ENCODE measurements at regions not wholly inside any gene's neighbourhood (a gene's known extent, or its start where the extent isn't known, plus 50 kb on each side); places are given as distances from the start of the nearest gene placed in this dataset.
A peak's percentile ranks its signal among the peaks of the same experiment; 100 is the strongest.

- H3K4me1 ChIP-seq: no peaks in the 10 kb centered on the region; the same call in 1 of the 2 replicates
- in situ Hi-C loops (cut with MboI; ENCODE audit: low sequenced_read_pairs): no loop called here
- no peaks in the 10 kb centered on the region for H3K9me3 ChIP-seq
- no peak overlapping the region for H3K4me3 ChIP-seq
- DNase-seq (ENCODE audit: low spot score in 2 of 2): peak in 1 of 2 experiments; percentile 11
- no peaks in the 10 kb centered on the region for H3K27me3 ChIP-seq (ENCODE audit: low read depth)
- H3K36me3 ChIP-seq (replicated peaks): no peaks in the 10 kb centered on the region
Measured at GRCh38 chr9:84424931-84425330, 84.4 kb upstream of the SLC28A3 start.

DNA sequence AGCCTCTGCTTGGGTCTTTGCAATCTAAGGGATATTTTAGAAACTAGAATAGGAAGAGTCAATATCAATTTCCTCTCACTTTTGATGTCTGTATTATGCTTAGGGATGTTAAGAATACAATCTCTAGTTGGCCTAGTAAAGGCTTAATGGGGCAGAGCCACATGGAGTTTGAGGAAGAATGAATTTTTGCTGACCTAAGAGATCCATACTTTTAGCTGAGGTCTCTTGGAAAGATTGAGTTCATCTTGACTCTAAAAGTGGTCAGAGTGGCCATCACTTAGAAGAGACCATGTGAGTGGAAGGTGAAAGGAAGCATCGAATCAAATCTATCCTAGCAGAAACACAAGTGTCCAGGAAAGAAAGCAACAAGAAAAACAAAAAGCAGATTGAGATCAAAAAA lies 92.2 kb upstream of the SLC28A3 start:
- H3K4me3 ChIP-seq: no peak overlapping the region
- in situ Hi-C loops (cut with MboI; ENCODE audit: low sequenced_read_pairs): no loop called here
- H3K9me3 ChIP-seq: no peaks in the 10 kb centered on the region
- DNase-seq (ENCODE audit: low spot score in 2 of 2): no peak
- H3K27me3 ChIP-seq (ENCODE audit: low read depth): no peaks in the 10 kb centered on the region
- H3K4me1 ChIP-seq: no peaks in the 10 kb centered on the region
- H3K36me3 ChIP-seq (replicated peaks): no peaks in the 10 kb centered on the region

DNA sequence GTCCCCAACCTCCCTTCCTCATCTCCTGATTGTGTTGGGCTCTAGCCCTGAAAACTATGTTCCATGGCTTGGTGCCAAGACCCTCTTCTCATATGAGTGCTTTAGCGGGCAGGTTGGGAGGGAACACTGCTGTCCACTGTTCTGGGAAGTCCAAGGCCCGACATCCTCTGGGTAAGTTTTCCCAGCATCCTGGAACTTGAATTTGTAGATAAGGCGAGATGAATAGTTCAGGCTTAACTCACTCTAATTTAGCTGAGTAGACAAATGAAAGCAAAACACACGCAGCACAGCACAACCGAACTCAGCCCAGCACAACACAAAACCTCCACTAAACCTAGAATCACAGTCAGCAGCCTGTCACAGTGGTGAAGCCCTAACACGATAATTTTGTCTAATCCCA lies 95.3 kb upstream of the SLC28A3 start:
- Histone ChIP-seq H3K36me3 (replicated peaks) (no peaks in the 10 kb centered on the region), H3K4me1 (no peaks in the 10 kb centered on the region), H3K9me3 (no peaks in the 10 kb centered on the region), H3K27me3 (ENCODE audit: low read depth) (no peaks in the 10 kb centered on the region), H3K4me3 (no peak overlapping the region)
- in situ Hi-C loops (cut with MboI; ENCODE audit: low sequenced_read_pairs): no loop called here
- no peak for DNase-seq (ENCODE audit: low spot score in 2 of 2)

DNA sequence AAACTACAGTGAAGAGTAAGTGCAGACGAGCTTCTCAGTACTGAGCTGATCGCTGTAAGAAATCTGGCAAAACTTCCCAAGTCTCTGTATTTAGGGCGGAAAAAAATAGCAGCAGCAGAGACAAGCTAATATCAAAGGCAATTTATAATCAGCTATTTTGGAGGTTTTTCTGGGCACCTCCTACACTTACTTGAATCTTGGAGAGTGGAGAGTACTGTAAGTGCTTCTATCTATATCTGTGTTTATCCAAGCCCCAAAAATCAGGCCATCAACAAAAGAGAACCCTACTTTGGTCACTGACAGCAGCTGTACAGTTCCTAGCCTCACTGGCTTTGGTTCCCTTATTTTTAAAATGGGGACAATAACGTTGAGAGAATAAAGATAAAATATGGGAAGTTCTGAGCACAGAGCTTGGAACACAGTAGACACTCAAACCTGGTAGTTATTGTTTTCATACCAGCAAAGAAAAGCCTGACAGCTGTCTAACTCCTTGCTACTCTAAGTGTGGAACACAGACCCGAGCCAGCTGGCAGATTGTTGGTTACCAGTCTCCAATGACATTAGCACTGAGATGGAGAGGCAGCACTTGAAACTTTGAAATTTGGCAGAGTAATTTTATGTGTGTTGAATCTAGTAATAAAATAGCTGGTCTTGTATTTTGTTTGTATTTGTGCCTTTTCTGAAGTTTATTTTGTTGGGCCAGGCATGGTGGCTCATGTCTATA lies 96.0 kb upstream of the SLC28A3 start:
- H3K36me3 ChIP-seq (replicated peaks): no peaks in the 10 kb centered on the region
- H3K9me3 ChIP-seq: no peaks in the 10 kb centered on the region
- in situ Hi-C loops (cut with MboI; ENCODE audit: low sequenced_read_pairs): no loop called here
- no peaks in the 10 kb centered on the region for H3K4me1 ChIP-seq
- no peaks in the 10 kb centered on the region for H3K27me3 ChIP-seq (ENCODE audit: low read depth)
- no peak for DNase-seq (ENCODE audit: low spot score in 2 of 2)
- no peak overlapping the region for H3K4me3 ChIP-seq

GRCh38 chr9:84438391-84438790 lies 97.8 kb upstream of the SLC28A3 start:
- Histone ChIP-seq H3K4me1 (no peaks in the 10 kb centered on the region), H3K4me3 (no peak overlapping the region), H3K9me3 (no peaks in the 10 kb centered on the region), H3K27me3 (ENCODE audit: low read depth) (no peaks in the 10 kb centered on the region), H3K36me3 (replicated peaks) (no peaks in the 10 kb centered on the region)
- in situ Hi-C loops (cut with MboI; ENCODE audit: low sequenced_read_pairs): no loop called here
- no peak for DNase-seq (ENCODE audit: low spot score in 2 of 2)

GRCh38 chr9:84439250-84439649 lies 98.7 kb upstream of the SLC28A3 start:
- Histone ChIP-seq H3K9me3 (no peaks in the 10 kb centered on the region), H3K27me3 (ENCODE audit: low read depth) (no peaks in the 10 kb centered on the region), H3K4me3 (no peak overlapping the region), H3K4me1 (no peaks in the 10 kb centered on the region), H3K36me3 (replicated peaks) (no peaks in the 10 kb centered on the region)
- no peak for DNase-seq (ENCODE audit: low spot score in 2 of 2)
- in situ Hi-C loops (cut with MboI; ENCODE audit: low sequenced_read_pairs): no loop called here

GRCh38 chr9:84442712-84443111 lies 102.2 kb upstream of the SLC28A3 start:
- Histone ChIP-seq H3K36me3 (replicated peaks) (no peaks in the 10 kb centered on the region), H3K27me3 (ENCODE audit: low read depth) (no peaks in the 10 kb centered on the region), H3K4me1 (no peaks in the 10 kb centered on the region), H3K9me3 (no peaks in the 10 kb centered on the region), H3K4me3 (no peak overlapping the region)
- DNase-seq (ENCODE audit: low spot score in 2 of 2): no peak
- in situ Hi-C loops (cut with MboI; ENCODE audit: low sequenced_read_pairs): no loop called here

GRCh38 chr9:84445737-84446136 lies 105.2 kb upstream of the SLC28A3 start:
- DNase-seq (ENCODE audit: low spot score in 2 of 2): no peak
- H3K27me3 ChIP-seq (ENCODE audit: low read depth): no peaks in the 10 kb centered on the region
- in situ Hi-C loops (cut with MboI; ENCODE audit: low sequenced_read_pairs): no loop called here
- no peak overlapping the region for H3K4me3 ChIP-seq
- no peaks in the 10 kb centered on the region for H3K36me3 ChIP-seq (replicated peaks)
- no peaks in the 10 kb centered on the region for H3K9me3 ChIP-seq
- no peaks in the 10 kb centered on the region for H3K4me1 ChIP-seq

- Histone ChIP-seq H3K9me3 (no peaks in the 10 kb centered on the region), H3K4me1 (no peaks in the 10 kb centered on the region), H3K36me3 (replicated peaks) (no peaks in the 10 kb centered on the region), H3K4me3 (no peak overlapping the region), H3K27me3 (ENCODE audit: low read depth) (no peaks in the 10 kb centered on the region)
- in situ Hi-C loops (cut with MboI; ENCODE audit: low sequenced_read_pairs): no loop called here
- DNase-seq (ENCODE audit: low spot score in 2 of 2): no peak
Measured at GRCh38 chr9:84447305-84447704, 106.7 kb upstream of the SLC28A3 start.

GRCh38 chr9:84450029-84450428 lies 109.5 kb upstream of the SLC28A3 start:
- no peaks in the 10 kb centered on the region for H3K27me3 ChIP-seq (ENCODE audit: low read depth)
- in situ Hi-C loops (cut with MboI; ENCODE audit: low sequenced_read_pairs): no loop called here
- DNase-seq (ENCODE audit: low spot score in 2 of 2): no peak
- H3K4me3 ChIP-seq: no peak overlapping the region
- no peaks in the 10 kb centered on the region for H3K36me3 ChIP-seq (replicated peaks)
- H3K4me1 ChIP-seq: no peaks in the 10 kb centered on the region
- H3K9me3 ChIP-seq: no peaks in the 10 kb centered on the region

DNA sequence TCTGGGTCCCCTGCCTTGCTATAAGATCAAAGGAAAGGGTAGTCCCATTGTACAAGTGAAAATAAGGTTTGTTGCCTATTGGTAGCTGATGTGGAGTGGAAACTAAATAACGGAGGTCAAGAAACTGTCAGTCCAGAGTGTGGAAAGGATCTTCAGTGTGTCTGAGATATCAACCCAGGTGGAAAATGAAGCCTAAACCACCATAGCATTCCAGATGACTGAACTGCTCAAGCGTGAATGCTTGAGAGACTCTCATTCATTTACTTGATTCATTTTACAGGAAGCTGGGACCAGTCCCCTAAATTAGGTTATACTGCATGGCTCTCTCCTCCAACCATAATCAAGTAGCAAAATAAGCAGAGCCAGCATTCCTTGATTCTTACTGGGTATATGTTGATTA lies 116.0 kb upstream of the SLC28A3 start:
- Histone ChIP-seq H3K36me3 (replicated peaks) (no peaks in the 10 kb centered on the region), H3K4me3 (no peak overlapping the region), H3K27me3 (ENCODE audit: low read depth) (no peaks in the 10 kb centered on the region), H3K9me3 (no peaks in the 10 kb centered on the region), H3K4me1 (no peaks in the 10 kb centered on the region)
- in situ Hi-C loops (cut with MboI; ENCODE audit: low sequenced_read_pairs): no loop called here
- DNase-seq (ENCODE audit: low spot score in 2 of 2): no peak

- H3K36me3 ChIP-seq (replicated peaks): no peaks in the 10 kb centered on the region
- H3K4me3 ChIP-seq: no peak overlapping the region
- DNase-seq (ENCODE audit: low spot score in 2 of 2): no peak
- no peaks in the 10 kb centered on the region for H3K4me1 ChIP-seq
- H3K27me3 ChIP-seq (ENCODE audit: low read depth): no peaks in the 10 kb centered on the region
- no peaks in the 10 kb centered on the region for H3K9me3 ChIP-seq
- in situ Hi-C loops (cut with MboI; ENCODE audit: low sequenced_read_pairs): no loop called here
Measured at GRCh38 chr9:84460695-84461094, 120.1 kb upstream of the SLC28A3 start.

DNA sequence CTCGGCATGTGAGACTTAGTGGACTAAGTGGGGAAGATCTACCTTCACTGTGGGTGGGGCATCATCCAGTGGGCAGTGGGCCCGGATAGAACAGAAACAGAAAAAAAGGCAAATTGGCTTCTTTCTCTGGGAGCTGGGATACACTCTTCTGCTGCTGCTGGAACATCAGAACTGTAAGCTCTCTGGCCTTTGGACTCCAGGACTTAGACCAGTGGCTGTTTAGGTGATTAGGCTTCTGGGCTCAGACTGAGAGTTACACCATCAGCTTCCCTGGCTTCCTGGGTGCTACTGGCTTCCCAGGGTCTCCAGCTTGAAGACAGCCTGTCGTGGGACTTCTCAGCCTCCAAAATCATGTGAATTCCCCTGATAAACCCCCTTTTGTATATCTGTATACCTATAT lies 122.7 kb upstream of the SLC28A3 start:
- no peak overlapping the region for H3K4me3 ChIP-seq
- in situ Hi-C loops (cut with MboI; ENCODE audit: low sequenced_read_pairs): no loop called here
- H3K4me1 ChIP-seq: no peaks in the 10 kb centered on the region
- DNase-seq (ENCODE audit: low spot score in 2 of 2): no peak
- H3K36me3 ChIP-seq (replicated peaks): no peaks in the 10 kb centered on the region
- H3K9me3 ChIP-seq: no peaks in the 10 kb centered on the region
- no peaks in the 10 kb centered on the region for H3K27me3 ChIP-seq (ENCODE audit: low read depth)

GRCh38 chr9:84466580-84467285 lies 126.2 kb upstream of the SLC28A3 start:
- Histone ChIP-seq H3K9me3 (no peaks in the 10 kb centered on the region), H3K27me3 (ENCODE audit: low read depth) (no peaks in the 10 kb centered on the region), H3K36me3 (replicated peaks) (no peaks in the 10 kb centered on the region), H3K4me3 (no peak overlapping the region), H3K4me1 (no peaks in the 10 kb centered on the region)
- no peak for DNase-seq (ENCODE audit: low spot score in 2 of 2)
- in situ Hi-C loops (cut with MboI; ENCODE audit: low sequenced_read_pairs): no loop called here

All from HAP-1 (cell line).